CD4-positive, alpha-beta T cell treated with Interleukin-10 for 1 hour (primary cell): ENCODE measurements at regions not wholly inside any gene's neighbourhood (a gene's known extent, or its start where the extent isn't known, plus 50 kb on each side); places are given as distances from the start of the nearest gene placed in this dataset.
"Not testable (repeated sequence)": the region's sequence is repeated elsewhere in the genome, so short reads cannot be mapped to it uniquely, and the experiment has no call there.

Experiments used
- DNase-seq: peaks from one replicate; pipeline ENCODE4 v3.0.0-alpha.2; 2020

DNA sequence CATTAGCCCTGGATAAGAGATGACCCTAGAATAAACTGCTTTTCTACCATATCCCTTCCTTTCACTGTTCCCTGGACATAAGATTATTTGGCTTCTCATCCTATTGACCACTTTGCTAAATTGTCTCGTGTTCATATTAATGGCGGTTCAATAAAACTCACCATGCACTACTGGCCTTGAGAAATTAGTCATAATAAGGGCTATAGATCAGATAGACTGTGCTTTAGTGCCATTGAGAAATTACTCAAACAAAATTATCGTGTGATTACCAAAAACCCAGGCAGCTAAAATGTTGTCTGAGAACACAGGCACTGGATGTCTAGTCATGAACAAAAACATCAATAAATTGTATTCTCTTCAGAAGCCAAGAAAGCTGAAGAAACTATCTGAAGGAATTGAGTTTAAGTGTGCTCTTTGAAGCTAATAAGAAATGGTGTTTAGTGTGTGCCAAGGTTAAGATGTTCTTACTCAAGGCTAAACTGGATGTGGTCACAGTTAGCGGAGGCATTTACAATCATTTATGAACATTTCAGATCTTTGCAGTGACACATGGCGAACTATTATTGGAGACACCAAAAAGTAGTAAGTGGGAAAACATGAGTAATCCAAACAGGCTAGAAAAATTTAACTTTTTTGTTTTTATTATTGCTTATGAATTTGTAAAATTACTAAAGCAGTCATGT is 460.4 kb upstream of the RORB start:
- DNase-seq: no peak

DNA sequence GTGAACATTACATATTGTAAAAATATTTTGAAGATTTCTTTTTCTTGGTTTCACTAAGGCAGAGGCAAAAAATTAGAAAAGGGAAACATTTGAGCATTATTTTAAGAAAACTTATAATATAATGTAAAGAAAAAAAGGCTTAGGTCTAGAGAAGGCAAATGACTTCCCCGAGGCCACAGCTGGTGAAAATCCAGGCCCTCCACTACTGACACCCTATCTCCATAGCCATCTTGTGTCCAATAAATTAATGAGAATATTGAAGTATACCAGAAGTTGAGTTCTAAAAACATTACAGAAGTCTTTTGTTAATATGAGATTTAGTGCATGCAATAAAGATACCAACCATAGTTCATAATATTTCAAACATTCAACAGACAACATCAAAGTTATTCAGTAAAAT is 459.9 kb upstream of the RORB start:
- DNase-seq: no peak

DNA sequence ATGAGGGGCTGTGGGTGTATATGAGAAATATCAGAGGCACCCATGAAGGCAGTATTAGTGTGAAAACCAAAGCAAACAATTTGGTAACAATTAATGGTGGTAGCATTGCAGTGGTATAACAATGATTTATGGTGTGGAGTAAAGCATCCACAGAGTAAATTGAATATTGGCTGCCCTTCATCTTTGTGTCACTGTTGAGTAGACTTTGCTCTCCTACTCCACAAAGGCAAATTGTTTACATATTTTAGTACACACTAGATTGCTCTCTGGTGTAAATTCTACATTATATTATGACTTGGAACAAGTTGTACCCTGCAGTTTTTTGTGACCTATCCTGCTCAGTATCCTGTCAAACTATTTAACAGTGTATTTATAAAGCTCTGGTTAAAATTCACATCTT is 455.5 kb upstream of the RORB start:
- no peak for DNase-seq

DNA sequence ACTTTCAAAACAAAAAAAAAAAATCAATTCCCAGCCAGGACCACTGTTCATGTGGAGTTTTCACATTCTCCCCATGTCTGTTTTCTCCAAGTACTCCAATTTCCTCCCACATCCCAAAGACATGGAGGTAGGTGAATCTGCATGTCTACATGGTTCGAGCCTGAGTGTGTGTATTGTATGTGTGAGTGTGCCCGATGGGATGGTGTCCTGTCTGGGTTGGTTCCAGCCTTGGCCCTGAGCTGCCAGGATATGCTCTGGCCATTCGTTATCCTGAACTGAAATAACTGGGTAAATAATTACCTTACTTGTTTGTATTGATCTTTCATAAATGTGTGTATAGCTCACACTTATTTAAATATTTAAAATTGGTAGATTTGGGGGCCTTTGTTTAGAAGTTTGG is 452.3 kb upstream of the RORB start:
- no peak for DNase-seq

DNA sequence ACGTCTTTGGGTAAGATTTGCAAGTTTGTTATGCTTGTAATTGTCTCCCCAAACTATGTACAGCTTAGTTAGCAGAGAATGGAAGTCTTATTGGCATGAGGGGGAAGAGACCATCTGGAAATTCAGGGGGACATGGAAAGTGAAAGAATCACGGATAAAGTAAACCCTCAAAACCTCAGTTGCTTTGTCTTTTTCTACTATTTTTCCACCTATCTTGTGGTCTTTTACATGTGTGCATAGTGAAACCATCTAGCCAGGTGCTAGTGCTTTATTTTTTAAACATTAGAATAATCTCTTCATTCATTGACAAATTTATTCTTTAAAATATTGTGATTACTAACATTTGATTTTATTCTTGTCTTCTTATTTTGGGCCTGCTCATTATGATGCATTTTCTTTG is 441.1 kb upstream of the RORB start:
- no peak for DNase-seq

DNA sequence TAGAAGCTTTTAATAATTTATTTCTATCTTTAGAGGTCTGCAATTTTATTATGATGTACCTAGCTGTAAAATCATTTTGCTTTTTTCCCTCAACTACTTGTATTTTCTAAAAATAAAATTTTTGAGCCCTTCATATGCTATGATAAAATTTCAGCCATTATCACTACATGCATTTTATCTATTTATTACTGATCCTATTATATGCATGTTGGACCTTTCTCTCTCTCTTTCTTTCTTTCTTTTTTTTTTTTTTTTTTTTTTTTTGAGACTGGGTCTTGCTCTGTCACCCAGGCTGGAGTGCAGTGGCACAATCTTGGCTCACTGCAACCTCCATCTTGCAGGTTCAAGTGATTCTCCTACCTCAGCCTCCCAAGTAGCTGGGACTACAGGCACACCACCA is 440.1 kb upstream of the RORB start:
- DNase-seq: not testable (repeated sequence)

DNA sequence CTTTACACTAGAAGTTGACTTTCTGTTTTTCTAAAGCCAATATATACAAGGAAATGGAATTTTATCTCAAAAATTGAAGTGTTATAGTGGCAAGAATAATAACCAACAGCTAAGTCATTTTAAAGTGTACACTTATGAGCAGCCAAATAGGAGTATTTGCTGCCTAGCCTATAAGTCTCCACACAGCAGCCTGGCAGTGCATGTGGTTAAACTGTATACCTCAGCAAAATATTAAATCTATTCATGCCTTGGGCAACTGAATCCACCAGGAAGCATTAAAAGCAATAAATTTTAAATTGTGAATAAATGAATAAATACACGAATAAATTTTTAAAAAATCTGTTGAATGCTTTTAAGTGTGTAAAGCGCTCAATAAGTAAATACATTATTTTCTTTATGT is 432.4 kb upstream of the RORB start:
- DNase-seq: no peak

DNA sequence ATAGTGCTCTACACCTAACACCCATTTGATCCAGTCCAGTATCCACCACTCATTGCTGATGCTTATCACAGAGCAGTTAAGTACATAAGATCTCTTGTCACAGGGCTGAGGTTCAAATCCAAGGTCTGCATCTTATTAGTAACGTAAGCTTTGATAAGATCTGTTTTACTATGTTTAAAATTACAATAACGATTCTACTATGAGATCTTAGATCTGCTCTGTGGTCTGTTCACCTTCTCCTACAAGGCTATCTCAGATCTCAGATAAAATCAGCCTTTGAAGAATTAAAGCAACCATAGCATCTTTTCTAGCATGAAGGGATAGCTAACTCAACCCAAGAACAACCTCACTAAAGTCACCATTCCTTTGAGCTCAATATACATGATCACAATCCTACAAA is 431.0 kb upstream of the RORB start:
- no peak for DNase-seq

DNA sequence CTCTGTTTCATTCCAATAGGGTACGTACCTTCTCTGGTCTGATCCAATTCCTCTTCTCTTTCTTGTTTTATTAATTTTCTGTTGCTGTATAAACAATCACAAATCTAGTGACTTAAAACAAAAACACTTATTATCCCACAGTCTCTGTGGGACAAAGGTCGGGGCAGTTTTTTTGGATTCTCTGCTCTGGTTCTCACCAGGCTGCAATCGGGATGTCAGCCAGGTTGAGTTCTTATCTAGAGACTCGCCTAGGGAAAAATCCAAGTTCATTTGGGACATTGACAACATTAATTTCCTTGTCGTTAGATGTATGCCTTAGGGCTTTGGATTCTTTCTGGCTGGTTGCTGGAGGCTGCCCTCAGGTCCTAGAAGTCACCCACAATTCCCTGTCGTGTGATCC is 430.5 kb upstream of the RORB start:
- DNase-seq: no peak

DNA sequence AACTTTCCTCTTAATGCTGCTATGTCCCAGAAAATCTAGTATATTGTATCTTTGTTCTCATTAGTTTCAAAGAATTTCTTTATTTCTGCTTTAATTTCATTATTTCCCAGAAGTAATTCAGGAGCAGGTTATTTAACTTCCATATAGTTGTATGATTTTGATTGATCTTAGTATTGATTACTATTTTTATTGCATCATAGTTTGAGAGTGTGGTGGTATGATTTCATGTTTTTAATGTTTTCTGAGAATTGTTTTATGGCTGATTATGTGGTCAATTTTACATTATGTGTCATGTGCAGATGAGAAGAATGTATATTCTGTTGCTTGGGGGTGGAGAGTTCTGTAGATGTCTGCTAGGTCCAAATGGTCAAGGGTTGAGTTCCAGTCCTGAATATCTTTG is 425.6 kb upstream of the RORB start:
- no peak for DNase-seq

DNA sequence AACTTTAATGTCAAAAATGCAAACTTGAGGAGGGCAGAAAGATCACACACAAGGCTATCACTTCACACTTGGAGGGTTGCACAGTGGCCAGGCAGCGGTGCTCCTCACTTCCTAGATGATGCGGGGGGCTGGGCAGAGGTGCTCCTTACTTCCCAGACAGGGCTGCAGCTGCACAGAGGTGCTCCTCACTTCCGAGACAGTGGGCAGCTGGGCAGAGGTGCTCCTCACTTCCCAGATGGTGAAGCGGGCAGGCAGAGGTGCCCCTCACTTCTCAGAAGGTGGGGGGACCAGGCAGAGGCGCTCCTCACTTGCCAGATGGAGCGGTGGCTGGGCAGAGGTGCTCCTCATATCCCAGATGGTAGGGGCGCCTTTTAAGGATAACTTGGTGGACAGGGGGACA is 423.2 kb upstream of the RORB start:
- DNase-seq: no peak

DNA sequence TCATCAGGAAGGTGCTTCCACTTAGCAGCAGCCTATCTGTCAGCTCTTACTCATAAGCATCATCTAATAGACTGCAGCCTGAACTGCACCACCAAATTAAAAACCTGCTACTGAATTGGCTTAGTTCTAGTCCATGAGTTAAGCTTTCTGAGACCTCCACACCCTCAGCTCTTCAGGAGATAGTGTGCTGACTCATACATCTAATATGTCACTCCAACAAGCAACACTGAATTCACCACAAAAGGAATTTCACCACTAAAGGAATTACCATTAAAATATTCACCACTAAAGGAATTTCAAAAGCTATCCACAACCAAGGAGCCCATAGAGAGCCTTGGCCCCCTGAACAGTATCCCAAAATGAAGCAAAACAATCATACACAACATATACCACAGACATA is 418.5 kb upstream of the RORB start:
- no peak for DNase-seq

DNA sequence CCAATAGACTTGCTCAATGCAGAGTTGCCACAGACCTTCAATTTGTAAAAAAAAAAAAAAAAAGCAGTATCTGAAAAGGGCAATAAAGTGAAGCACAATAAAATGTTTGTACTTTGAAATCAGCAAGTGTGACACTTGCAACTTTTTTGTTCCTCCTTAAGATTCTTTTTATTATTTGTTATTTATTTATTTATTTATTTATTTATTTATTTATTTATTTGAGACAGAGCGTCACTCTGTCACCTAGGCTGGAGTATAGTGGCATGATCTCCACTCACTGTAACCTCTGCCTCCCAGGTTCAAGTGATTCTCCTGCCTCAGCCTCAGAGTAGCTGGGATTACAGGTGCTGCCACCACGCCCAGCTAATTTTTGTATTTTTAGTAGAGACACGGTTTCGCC is 416.5 kb upstream of the RORB start:
- not testable (repeated sequence) for DNase-seq

DNA sequence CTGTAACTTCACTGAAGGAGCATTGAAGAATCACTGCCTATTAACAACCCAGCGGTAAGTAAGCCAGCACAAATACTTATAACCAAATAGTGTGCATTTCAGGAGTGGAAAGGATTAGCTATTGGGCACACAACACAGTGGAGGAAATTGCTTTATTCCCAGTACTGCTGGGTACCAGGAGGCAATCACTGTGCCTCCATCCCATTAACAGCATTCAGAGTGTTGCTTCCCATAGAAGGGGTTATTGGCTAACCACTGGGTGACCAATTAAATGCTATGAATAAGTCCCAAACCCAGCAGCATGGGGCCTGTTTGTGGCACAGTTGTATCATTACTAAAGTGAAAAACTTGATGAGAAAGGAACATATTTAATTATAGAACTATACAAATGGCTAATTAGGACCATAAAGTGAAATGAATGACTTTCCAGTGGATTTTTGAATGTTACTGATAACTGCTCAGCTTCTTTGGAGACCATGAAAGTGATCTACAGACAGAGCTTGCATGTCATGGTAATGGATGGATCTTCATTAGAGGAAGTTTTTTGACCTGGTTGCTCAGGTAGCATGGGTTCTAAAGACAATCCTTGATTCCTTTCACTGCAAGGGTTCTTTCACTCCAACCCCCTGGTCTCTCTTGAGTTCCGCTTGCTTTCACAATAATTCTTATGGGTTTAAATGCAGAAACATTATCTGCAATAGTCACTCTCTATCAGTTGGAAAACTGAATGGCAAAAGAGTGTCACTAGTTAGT is 413.3 kb upstream of the RORB start:
- no peak for DNase-seq

DNA sequence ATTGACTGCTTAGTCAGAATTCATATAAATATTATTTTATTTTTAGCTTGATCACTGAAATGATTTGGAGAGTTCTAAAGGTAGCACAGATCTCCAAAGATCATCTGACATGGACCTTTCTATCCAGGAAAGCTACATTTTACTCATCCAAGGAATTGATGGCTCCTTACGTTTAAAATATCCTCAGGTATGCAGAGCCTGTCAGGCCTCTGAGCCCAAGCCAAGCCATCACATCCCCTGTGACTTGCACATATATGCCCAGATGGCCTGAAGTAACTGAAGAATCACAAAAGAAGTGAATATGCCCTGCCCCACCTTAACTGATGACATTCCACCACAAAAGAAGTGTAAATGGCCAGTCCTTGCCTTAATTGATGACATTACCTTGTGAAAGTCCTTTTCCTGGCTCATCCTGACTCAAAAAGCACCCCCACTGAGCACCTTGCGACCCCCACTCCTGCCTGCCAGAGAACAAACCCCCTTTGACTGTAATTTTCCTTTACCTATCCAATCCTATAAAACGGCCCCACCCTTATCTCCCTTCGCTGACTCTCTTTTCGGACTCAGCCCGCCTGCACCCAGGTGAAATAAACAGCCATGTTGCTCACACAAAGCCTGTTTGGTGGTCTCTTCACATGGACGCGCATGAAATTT is 411.6 kb upstream of the RORB start:
- DNase-seq: not testable (repeated sequence)

DNA sequence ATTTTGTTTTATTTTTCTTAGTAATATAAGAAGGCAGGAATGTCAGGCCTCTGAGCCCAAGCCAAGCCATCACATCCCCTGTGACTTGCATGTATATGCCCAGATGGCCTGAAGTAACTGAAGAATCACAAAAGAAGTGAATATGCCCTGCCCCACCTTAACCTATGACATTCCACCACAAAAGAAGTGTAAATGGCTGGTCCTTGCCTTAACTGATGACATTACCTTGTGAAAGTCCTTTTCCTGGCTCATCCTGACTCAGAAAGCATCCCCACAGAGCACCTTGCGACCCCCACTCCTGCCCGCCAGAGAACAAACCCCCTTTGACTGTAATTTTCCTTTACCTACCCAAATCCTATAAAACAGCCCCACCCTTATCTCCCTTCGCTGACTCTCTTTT is 406.2 kb upstream of the RORB start:
- DNase-seq: not testable (repeated sequence)

DNA sequence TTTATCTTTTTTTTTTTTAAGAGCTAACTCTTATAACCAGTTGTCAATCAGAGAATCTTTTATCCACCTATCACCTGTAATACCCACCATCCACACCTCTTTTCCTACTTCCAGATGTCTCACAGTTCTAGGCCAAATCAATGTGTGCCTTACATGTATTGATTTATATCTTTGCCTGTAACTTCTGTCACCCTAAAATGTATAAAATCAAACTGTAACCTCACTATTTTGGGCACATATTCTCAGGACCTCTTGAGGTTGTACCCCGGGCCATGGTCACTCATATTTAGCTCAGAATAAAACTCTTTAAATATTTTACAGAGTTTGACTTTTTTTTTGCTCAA is 404.7 kb upstream of the RORB start:
- DNase-seq: no peak

DNA sequence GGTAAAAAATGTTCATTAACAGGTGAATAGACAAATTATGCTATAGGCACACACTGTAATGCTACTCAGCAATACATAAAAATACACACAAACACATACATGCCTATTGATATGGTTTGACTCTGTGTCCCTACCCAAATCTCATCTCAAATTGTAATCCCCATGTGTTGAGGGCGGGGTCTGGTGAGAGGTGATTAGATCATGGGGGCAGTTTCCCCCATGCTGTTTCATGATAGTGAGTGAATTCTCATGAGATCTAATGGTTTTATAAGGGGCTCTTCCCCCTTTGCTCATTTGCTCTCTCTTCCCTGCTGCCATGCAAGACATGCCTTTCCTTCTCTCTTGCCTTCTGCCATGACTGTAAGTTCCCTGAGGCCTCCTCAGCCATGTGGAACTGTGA is 403.1 kb upstream of the RORB start:
- DNase-seq: not testable (repeated sequence)

DNA sequence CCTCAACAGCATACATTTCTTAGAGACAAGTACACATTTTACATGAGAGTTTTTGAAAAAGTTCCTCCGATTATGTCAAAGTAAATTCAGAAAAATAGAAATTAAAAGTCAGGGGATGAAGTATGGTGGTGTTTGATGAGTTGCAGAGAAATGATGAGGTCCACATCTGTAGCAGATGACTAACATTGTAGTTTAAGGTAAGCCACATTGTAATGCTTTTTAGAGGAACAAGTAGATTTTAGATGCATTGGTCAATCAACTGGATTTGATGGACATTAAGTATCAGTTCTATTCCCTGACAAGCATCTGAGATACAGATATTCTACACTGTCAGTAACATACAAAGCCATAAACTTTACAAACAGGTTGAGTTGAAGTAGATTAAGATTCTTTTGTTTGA is 402.4 kb upstream of the RORB start:
- no peak for DNase-seq

DNA sequence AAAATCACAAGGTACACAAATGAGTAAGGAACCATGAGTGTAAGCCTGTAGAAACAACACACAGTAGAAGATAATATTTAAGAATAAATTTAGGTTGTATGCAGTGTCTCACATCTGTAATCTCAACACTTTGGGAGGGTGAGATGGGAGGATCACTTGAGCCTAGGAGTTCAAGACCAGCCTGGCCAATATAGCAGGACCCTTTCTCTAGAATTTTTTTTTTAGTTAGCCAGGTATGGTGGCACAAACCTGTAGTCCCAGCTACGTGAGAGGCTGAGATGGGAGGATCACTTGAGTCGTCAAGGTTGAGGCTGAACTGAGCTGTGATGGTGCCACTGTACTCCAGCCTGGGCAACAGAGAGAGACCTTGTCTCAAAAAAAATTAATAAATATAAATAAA is 401.2 kb upstream of the RORB start:
- DNase-seq: no peak

DNA sequence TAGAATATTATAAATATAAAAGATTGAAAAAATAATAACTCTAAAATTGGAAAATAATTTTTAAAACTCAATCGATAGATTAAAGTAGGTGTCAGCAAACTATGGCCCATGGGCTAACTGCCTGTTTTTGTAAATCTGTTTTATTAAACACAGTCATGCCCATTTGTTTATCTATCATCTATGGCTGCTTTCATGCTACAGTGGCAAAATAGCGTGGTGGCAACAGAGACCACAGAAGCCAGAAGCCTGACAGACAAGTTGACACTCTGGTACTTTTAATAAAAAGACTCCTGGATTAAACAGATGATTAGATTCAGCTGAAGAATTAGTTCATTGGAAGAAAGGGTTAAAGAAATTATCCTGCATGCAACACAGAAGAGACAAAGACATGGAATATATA is 400.7 kb upstream of the RORB start:
- DNase-seq: no peak

DNA sequence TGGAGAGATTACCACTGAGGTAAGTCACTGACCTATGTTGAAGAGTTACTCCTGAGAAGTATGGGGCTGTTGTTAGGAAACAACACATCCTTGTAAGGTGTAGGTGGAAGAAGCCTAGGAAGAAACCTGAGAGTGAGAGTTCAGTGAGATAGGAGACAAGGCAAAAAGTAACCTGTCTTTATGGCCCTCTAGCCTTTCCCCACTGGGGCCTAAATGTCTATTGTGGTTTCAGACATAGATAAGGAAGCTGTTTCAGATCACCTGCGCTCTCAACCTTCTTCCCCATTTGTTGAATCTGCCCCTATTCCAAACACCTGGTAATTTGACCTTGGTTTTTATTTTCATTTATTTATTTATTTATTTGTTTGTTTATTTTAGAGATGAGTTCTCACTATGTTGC is 397.1 kb upstream of the RORB start:
- no peak for DNase-seq

DNA sequence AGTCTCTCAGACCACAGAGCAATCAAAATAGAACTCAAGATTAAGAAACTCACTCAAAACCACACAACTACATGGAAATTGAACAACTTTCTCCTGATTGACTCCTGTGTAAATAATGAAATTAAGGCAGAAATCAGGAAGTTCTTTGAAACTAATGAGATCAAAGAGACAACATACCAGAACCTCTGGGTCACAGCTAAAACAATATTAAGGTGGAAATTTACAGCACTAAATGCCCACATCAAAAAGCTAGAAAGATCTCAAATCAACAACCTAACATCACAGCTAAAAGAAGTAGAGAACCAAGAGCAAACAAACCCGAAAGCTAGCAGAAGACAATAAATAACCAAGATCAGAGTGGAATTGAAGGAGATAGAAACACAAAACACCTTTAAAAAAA is 395.0 kb upstream of the RORB start:
- DNase-seq: not testable (repeated sequence)

DNA sequence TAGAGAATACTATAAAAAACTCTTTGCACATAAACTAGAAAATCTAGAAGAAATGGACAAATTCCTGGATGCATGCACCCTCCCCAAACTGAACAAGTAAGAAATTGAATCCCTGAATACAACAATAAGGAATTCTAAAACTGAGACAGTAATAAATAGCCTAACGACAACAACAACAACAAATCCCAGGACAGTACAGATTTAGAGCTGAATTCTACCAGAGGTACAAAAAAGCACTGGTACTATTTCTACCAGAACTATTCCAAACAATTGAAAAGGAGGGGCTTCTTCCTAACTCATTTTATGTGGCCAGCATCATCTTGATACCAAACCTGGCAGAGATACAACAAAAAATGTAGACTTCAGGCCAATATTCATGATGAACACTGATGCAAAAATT is 394.4 kb upstream of the RORB start:
- no peak for DNase-seq

DNA sequence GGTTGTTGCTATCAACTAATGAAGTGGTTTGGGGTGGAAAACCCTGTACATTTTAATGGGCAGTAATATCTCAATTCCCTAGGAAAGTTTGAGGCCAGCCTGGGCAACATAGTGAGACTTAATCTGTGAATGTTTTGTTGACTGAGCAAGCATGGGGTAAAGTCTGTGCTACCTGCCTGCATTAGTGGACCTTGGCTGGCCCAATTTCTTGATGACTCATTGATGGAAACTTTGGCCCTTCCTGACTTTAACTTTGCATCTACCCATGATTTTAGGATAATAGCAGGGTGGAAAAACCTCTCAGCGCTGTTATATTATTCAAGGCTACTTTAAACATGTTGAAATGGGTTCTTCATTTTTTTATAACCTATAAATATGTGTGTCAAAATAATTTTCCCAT is 389.4 kb upstream of the RORB start:
- no peak for DNase-seq
